Kidney (tissue), 13 donors: ENCODE measurements at regions not wholly inside any gene's neighbourhood (a gene's known extent, or its start where the extent isn't known, plus 50 kb on each side); places are given as distances from the start of the nearest gene placed in this dataset.

Source experiments
- DNase-seq, 5 donors: peaks; one replicate each; pipeline ENCODE4 v3.0.0-alpha.2; 2013 to 2020
- FAIRE-seq: peaks from 2 replicates; lab custom pipeline; 2012; peaks lifted over from hg19 to GRCh38; lab: Jason Lieb, UNC
- H3K27ac ChIP-seq, 2 donors: one replicate each; pipeline ENCODE4 v1.7.0; 2013; ENCODE audit warnings: low read depth in 2 of 2, low read length in 2 of 2, inconsistent platforms in 1 of 2
- H3K27me3 ChIP-seq: one replicate; pipeline ENCODE4 v1.7.1; 2013; ENCODE audit warnings: low read length, inconsistent platforms; ENCODE audit not compliant: control insufficient read depth, insufficient read depth
- H3K36me3 ChIP-seq, 3 donors: one replicate each; pipeline versions ENCODE4 v1.7.0 to v1.7.1; 2013; ENCODE audit warnings: low read length in 3 of 3, control low read depth in 1 of 3, inconsistent platforms in 1 of 3; ENCODE audit not compliant: insufficient read depth in 3 of 3, control insufficient read depth in 2 of 3
- H3K4me1 ChIP-seq, 3 donors: one replicate each; pipeline versions ENCODE4 v1.7.0 to v1.7.1; 2013; ENCODE audit warnings: low read length in 3 of 3, inconsistent platforms in 1 of 3, low read depth in 1 of 3; ENCODE audit not compliant: control insufficient read depth in 2 of 3, insufficient read depth in 2 of 3
- H3K4me3 ChIP-seq, 3 donors: one replicate each; pipeline versions ENCODE4 v1.7.0 to v1.8.1; 2013; ENCODE audit warnings: low read length in 3 of 3, control low read depth in 1 of 3, inconsistent platforms in 1 of 3
- H3K9ac ChIP-seq, 3 donors: one replicate each; pipeline versions ENCODE4 v1.7.0 to v1.7.1; 2013; ENCODE audit warnings: low read length in 3 of 3, control low read depth in 1 of 3, inconsistent platforms in 1 of 3
- H3K9me3 ChIP-seq, 3 donors: one replicate each; pipeline versions ENCODE4 v1.7.0 to v1.7.1; 2013; ENCODE audit warnings: low read length in 3 of 3, control low read depth in 1 of 3, inconsistent platforms in 1 of 3; ENCODE audit not compliant: control insufficient read depth in 2 of 3, insufficient read depth in 1 of 3
- intact Hi-C: fragments of 100-400 bp; cut with DNase I; formaldehyde crosslinking; loops from one replicate; pipeline ENCODE4 v1.11.1; 2022
- TF ChIP-seq, protein P1 (sequence below): IDR thresholded peaks from 3 replicates; pipeline ENCODE4 v1.5.1; 2012; ENCODE audit warnings: mild to moderate bottlenecking, moderate library complexity, borderline replicate concordance; ENCODE audit not compliant: insufficient read depth; ENCODE audit errors: extremely low read depth
- donor health status: control.
- donor health status: control.
- donor health status: control.
- donor health status: control.
- donor health status: control.
- donor health status: DM: yes; HTN: yes; CAD: no.
- donor health status: Normal renal cell carcinoma (clear cell type).

DNA sequence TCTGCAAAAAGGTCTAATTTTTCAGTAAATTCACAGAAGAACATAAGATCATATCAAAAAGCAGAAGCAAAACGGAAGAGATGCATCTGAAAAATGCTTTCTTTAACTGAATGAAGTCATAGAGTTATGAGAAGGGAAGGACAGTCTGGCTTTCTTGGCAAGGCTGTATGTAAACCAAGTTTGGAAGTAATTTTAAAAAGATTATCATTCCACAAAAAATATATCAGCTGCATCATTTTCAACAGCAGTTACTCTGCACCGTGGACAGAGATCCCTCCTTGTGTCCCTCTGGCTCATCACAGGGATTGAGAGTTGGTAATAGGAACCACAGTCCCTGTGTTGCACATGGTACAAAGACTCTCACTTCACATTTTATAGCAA lies 258.5 kb downstream of the HIVEP2 start:
- H3K4me3 ChIP-seq: no peak overlapping the region
- intact Hi-C loops: no loop called here
- no peaks in the 10 kb centered on the region for H3K9me3 ChIP-seq
- no peaks in the 10 kb centered on the region for H3K27me3 ChIP-seq
- no peaks in the 10 kb centered on the region for H3K36me3 ChIP-seq
- DNase-seq (no peak), FAIRE-seq (no peak)
- H3K27ac ChIP-seq: no peak overlapping the region
- no peak overlapping the region for H3K9ac ChIP-seq
- TF ChIP-seq, protein P1, sequence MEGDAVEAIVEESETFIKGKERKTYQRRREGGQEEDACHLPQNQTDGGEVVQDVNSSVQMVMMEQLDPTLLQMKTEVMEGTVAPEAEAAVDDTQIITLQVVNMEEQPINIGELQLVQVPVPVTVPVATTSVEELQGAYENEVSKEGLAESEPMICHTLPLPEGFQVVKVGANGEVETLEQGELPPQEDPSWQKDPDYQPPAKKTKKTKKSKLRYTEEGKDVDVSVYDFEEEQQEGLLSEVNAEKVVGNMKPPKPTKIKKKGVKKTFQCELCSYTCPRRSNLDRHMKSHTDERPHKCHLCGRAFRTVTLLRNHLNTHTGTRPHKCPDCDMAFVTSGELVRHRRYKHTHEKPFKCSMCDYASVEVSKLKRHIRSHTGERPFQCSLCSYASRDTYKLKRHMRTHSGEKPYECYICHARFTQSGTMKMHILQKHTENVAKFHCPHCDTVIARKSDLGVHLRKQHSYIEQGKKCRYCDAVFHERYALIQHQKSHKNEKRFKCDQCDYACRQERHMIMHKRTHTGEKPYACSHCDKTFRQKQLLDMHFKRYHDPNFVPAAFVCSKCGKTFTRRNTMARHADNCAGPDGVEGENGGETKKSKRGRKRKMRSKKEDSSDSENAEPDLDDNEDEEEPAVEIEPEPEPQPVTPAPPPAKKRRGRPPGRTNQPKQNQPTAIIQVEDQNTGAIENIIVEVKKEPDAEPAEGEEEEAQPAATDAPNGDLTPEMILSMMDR: no peak
- no peaks in the 10 kb centered on the region for H3K4me1 ChIP-seq

DNA sequence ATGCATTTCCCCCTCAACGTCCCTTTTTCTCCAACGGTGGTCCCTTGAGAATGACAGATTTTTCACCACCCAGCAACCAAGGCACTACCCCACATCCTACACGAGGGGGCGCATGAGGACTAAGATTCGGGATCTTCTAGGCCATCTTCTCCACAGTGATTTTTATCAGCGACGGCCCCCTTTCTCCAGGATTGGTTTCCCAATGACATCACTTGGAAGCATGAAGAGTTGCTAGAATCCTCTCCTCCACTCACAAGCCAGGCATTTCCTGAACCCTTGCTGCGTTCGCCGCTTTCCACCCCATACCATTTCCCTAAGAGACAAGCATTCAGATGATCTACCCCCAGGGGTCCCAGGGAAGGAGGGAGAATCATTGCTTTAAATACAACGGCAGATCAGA lies 252.0 kb downstream of the HIVEP2 start:
- H3K9ac ChIP-seq: no peak overlapping the region
- H3K4me3 ChIP-seq: no peak overlapping the region
- TF ChIP-seq, protein P1: peak; percentile 94
- peaks cover 0 to 3% (median 2%) of the 10 kb centered on the region in 3 donors for H3K4me1 ChIP-seq
- FAIRE-seq (peak; percentile 38), DNase-seq (peak; percentile 77 to 95 (median 80))
- H3K27ac ChIP-seq: no peak overlapping the region
- no peaks in the 10 kb centered on the region for H3K9me3 ChIP-seq
- no peaks in the 10 kb centered on the region for H3K27me3 ChIP-seq
- H3K36me3 ChIP-seq: no peaks in the 10 kb centered on the region
- intact Hi-C loops: loop anchor here (5.0 to 10.0 kb wide), 3 partner anchors 262 to 732 kb away; no protein-coding TSS in a partner anchor

DNA sequence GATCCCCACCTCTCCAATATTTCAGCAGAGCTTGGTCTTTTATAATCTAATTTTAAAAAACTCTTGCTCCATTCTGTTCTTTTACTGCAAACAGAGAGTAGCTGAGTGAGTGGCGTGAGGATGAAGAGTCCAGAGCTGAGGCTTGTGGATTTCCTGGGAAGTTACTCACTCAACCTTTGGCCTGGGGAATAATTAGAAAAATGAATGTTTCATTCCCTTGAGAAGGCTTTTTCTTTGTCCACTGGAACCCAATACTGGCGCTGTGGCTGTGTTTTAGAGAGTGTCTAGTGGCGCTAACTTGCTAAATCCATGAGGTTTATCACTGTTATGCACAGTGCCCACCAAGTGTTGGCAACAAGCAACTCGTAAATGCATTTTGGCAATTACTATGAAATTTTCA lies 251.5 kb downstream of the HIVEP2 start:
- intact Hi-C loops: loop anchor here (5.0 to 10.0 kb wide), 3 partner anchors 261 to 731 kb away; no protein-coding TSS in a partner anchor
- no peak overlapping the region for H3K27ac ChIP-seq
- no peak overlapping the region for H3K4me3 ChIP-seq
- TF ChIP-seq, protein P1: no peak
- FAIRE-seq (no peak), DNase-seq (no peak)
- no peaks in the 10 kb centered on the region for H3K36me3 ChIP-seq
- H3K9ac ChIP-seq: no peak overlapping the region
- peaks cover 0 to 3% (median 2%) of the 10 kb centered on the region in 3 donors for H3K4me1 ChIP-seq
- no peaks in the 10 kb centered on the region for H3K9me3 ChIP-seq
- H3K27me3 ChIP-seq: no peaks in the 10 kb centered on the region

DNA sequence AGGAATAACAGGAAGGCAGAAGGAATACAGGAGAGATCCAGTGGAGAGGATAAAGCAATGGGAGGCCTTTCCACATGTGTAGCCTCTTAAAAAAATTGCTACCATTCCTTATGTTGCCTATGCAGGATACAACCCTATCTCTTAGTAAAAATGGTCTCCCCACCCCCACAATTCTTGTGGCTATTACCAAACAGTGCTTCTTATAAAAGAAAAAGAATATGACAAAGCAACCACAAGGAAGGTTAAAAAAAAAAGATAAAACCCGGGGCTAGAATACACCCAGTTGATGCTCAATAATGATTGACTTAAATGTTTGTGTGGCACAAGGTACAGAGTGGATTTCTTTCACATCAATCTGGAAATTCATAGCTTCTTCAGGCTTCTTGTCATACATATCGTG lies 250.9 kb downstream of the HIVEP2 start:
- Histone ChIP-seq H3K4me3 (no peak overlapping the region), H3K9me3 (no peaks in the 10 kb centered on the region), H3K9ac (no peak overlapping the region), H3K27ac (no peak overlapping the region), H3K36me3 (no peaks in the 10 kb centered on the region), H3K27me3 (no peaks in the 10 kb centered on the region), H3K4me1 (peaks cover 0 to 3% (median 2%) of the 10 kb centered on the region in 3 donors)
- no peak for DNase-seq
- no peak for FAIRE-seq
- intact Hi-C loops: loop anchor here (5.0 to 10.0 kb wide), 3 partner anchors 261 to 731 kb away; no protein-coding TSS in a partner anchor
- TF ChIP-seq, protein P1: no peak
